Astrocyte (in vitro differentiated cells and primary cell): ENCODE measurements at regions not wholly inside any gene's neighbourhood (a gene's known extent, or its start where the extent isn't known, plus 50 kb on each side); places are given as distances from the start of the nearest gene placed in this dataset.

ENCODE experiments used
- DNase-seq: peaks from one replicate; pipeline ENCODE4 v3.0.0-alpha.2; 2010; ENCODE audit warnings: low read depth
- FAIRE-seq: peaks from 2 replicates; lab custom pipeline; 2011; peaks lifted over from hg19 to GRCh38; lab: Jason Lieb, UNC
- H2AFZ ChIP-seq: 2 replicates; pipeline ENCODE4 v1.6.0; 2012; ENCODE audit warnings: low read depth, low read length, inconsistent platforms
- H3K27ac ChIP-seq: 2 replicates; pipeline ENCODE4 v1.5.1; 2011; ENCODE audit warnings: low read depth, low read length, inconsistent platforms
- H3K27me3 ChIP-seq: 2 replicates; pipeline ENCODE4 v1.6.0; 2011; ENCODE audit warnings: low read length, inconsistent platforms; ENCODE audit not compliant: insufficient read depth
- H3K36me3 ChIP-seq: 2 replicates; pipeline ENCODE4 v1.5.1; 2011; ENCODE audit warnings: low read length, inconsistent platforms; ENCODE audit not compliant: insufficient read depth
- H3K4me1 ChIP-seq: 2 replicates; pipeline ENCODE4 v1.5.1; 2011; ENCODE audit warnings: low read length, inconsistent platforms; ENCODE audit not compliant: insufficient read depth
- H3K4me2 ChIP-seq: 2 replicates; pipeline ENCODE4 v1.6.0; 2012; ENCODE audit warnings: low read length, inconsistent platforms
- H3K4me3 ChIP-seq: 2 replicates; pipeline ENCODE4 v1.5.1; 2011; ENCODE audit warnings: low read depth, mild to moderate bottlenecking, low read length, inconsistent platforms; ENCODE audit not compliant: insufficient read depth
- H3K79me2 ChIP-seq: 2 replicates; pipeline ENCODE4 v1.6.0; 2012; ENCODE audit warnings: mild to moderate bottlenecking, low read length, inconsistent platforms; ENCODE audit not compliant: insufficient read depth
- H3K9ac ChIP-seq: 2 replicates; pipeline ENCODE4 v1.6.0; 2012; ENCODE audit warnings: mild to moderate bottlenecking, low read length, inconsistent platforms
- H3K9me3 ChIP-seq: 2 replicates; pipeline ENCODE4 v1.5.1; 2012; ENCODE audit warnings: low read depth, mild to moderate bottlenecking, low read length, inconsistent platforms; ENCODE audit not compliant: insufficient read depth
- H4K20me1 ChIP-seq: 2 replicates; pipeline ENCODE4 v1.6.0; 2012; ENCODE audit warnings: low read length, inconsistent platforms; ENCODE audit not compliant: insufficient read depth
- H3K27ac Mint-ChIP-seq: one replicate; pipeline ENCODE4 v1.8.0; 2021; ENCODE audit warnings: mild to moderate bottlenecking, mixed read lengths; ENCODE audit not compliant: unreplicated experiment
- H3K27me3 Mint-ChIP-seq: one replicate; pipeline ENCODE4 v1.8.0; 2021; ENCODE audit warnings: low read depth, mixed read lengths; ENCODE audit not compliant: unreplicated experiment
- H3K36me3 Mint-ChIP-seq: one replicate; pipeline ENCODE4 v1.8.0; 2021; ENCODE audit warnings: low read depth, mixed read lengths; ENCODE audit not compliant: unreplicated experiment
- H3K4me1 Mint-ChIP-seq: one replicate; pipeline ENCODE4 v1.8.0; 2021; ENCODE audit warnings: low read depth, mixed read lengths; ENCODE audit not compliant: unreplicated experiment
- H3K4me3 Mint-ChIP-seq: one replicate; pipeline ENCODE4 v1.8.0; 2021; ENCODE audit warnings: mild to moderate bottlenecking, moderate library complexity, mixed read lengths; ENCODE audit not compliant: unreplicated experiment
- H3K9me3 Mint-ChIP-seq: one replicate; pipeline ENCODE4 v1.8.0; 2021; ENCODE audit warnings: mild to moderate bottlenecking, mixed read lengths; ENCODE audit not compliant: unreplicated experiment
- CTCF ChIP-seq: IDR thresholded peaks from 2 replicates; pipeline ENCODE4 v1.5.1; 2011; ENCODE audit warnings: low read depth, mild to moderate bottlenecking, inconsistent platforms, low read length, moderate library complexity; ENCODE audit not compliant: insufficient read depth
- EZH2 ChIP-seq: IDR thresholded peaks from 2 replicates; pipeline ENCODE4 v1.6.1; 2012; ENCODE audit warnings: mild to moderate bottlenecking, low read length, inconsistent platforms; ENCODE audit not compliant: insufficient read depth

GRCh38 chr22:49111085-49111484, 716.6 kb downstream of the BRD1 start:
- Mint-ChIP-seq H3K9me3 (no peaks in the 10 kb centered on the region), H3K4me1 (no peaks in the 10 kb centered on the region), H3K4me3 (no peak overlapping the region), H3K36me3 (no peaks in the 10 kb centered on the region), H3K27me3 (peaks cover 69% of the 10 kb centered on the region), H3K27ac (no peak overlapping the region)
- Histone ChIP-seq H3K27me3 (no peaks in the 10 kb centered on the region), H3K4me2 (no peak overlapping the region), H3K36me3 (no peaks in the 10 kb centered on the region), H3K4me3 (no peak overlapping the region), H2AFZ (no peak overlapping the region), H3K27ac (no peak overlapping the region), H3K79me2 (no peaks in the 10 kb centered on the region), H3K9me3 (peaks cover 3% of the 10 kb centered on the region), H4K20me1 (no peaks in the 10 kb centered on the region), H3K4me1 (no peaks in the 10 kb centered on the region), H3K9ac (no peak overlapping the region)
- FAIRE-seq: no peak
- DNase-seq: no peak
- no peak for TF ChIP-seq CTCF
- TF ChIP-seq EZH2: no peak

GRCh38 chr22:49108636-49109315, 718.9 kb downstream of the BRD1 start:
- no peaks in the 10 kb centered on the region for H3K4me1 ChIP-seq
- Mint-ChIP-seq H3K4me1 (no peaks in the 10 kb centered on the region), H3K9me3 (no peaks in the 10 kb centered on the region), H3K27ac (no peak overlapping the region), H3K36me3 (no peaks in the 10 kb centered on the region), H3K27me3 (peaks cover 64% of the 10 kb centered on the region), H3K4me3 (no peak overlapping the region)
- no peak for FAIRE-seq
- no peaks in the 10 kb centered on the region for H3K79me2 ChIP-seq
- no peak for TF ChIP-seq CTCF
- no peak for TF ChIP-seq EZH2
- no peaks in the 10 kb centered on the region for H3K27me3 ChIP-seq
- no peak overlapping the region for H3K27ac ChIP-seq
- no peak for DNase-seq
- no peaks in the 10 kb centered on the region for H4K20me1 ChIP-seq
- no peak overlapping the region for H3K9ac ChIP-seq
- H3K4me3 ChIP-seq: no peak overlapping the region
- peaks cover 3% of the 10 kb centered on the region for H3K9me3 ChIP-seq
- no peak overlapping the region for H2AFZ ChIP-seq
- no peaks in the 10 kb centered on the region for H3K36me3 ChIP-seq
- H3K4me2 ChIP-seq: no peak overlapping the region

GRCh38 chr22:49107961-49108530, 719.6 kb downstream of the BRD1 start:
- H3K79me2 ChIP-seq: no peaks in the 10 kb centered on the region
- no peaks in the 10 kb centered on the region for H3K27me3 ChIP-seq
- Mint-ChIP-seq H3K27ac (no peak overlapping the region), H3K9me3 (no peaks in the 10 kb centered on the region), H3K4me1 (no peaks in the 10 kb centered on the region), H3K4me3 (no peak overlapping the region), H3K36me3 (no peaks in the 10 kb centered on the region), H3K27me3 (peaks cover 64% of the 10 kb centered on the region)
- H3K36me3 ChIP-seq: no peaks in the 10 kb centered on the region
- no peaks in the 10 kb centered on the region for H3K4me1 ChIP-seq
- no peak for TF ChIP-seq EZH2
- TF ChIP-seq CTCF: no peak
- no peak overlapping the region for H2AFZ ChIP-seq
- no peak overlapping the region for H3K27ac ChIP-seq
- no peak for DNase-seq
- no peaks in the 10 kb centered on the region for H4K20me1 ChIP-seq
- peaks cover 3% of the 10 kb centered on the region for H3K9me3 ChIP-seq
- no peak overlapping the region for H3K4me2 ChIP-seq
- FAIRE-seq: no peak
- H3K4me3 ChIP-seq: no peak overlapping the region
- H3K9ac ChIP-seq: no peak overlapping the region
